NB4 (cell line): ENCODE measurements at regions not wholly inside any gene's neighbourhood (a gene's known extent, or its start where the extent isn't known, plus 50 kb on each side); places are given as distances from the start of the nearest gene placed in this dataset.

ENCODE experiments used
- DNase-seq: peaks from one replicate; pipeline ENCODE4 v3.0.0; 2010; ENCODE audit warnings: low read depth
- H3K4me3 ChIP-seq: one replicate; pipeline ENCODE4 v1.5.1; 2011; ENCODE audit warnings: mild to moderate bottlenecking, low read depth, low read length, moderate library complexity
- CTCF ChIP-seq: IDR thresholded peaks from one replicate; pipeline ENCODE4 v1.5.1; 2012; ENCODE audit warnings: low read depth, low read length
- MAX ChIP-seq: IDR thresholded peaks from 2 replicates; pipeline ENCODE4 v1.6.1; 2011; ENCODE audit warnings: low read depth, low read length
- MYC ChIP-seq: IDR thresholded peaks from 2 replicates; pipeline ENCODE4 v1.6.1; 2011; ENCODE audit warnings: low read depth, low read length
- POLR2A ChIP-seq: IDR thresholded peaks from 2 replicates; pipeline ENCODE4 v1.6.1; 2011; ENCODE audit warnings: mild to moderate bottlenecking; ENCODE audit not compliant: insufficient read length; ENCODE audit errors: extremely low read depth

- TF ChIP-seq MAX (no peak), CTCF (no peak), POLR2A (no peak), MYC (no peak)
- no peak for DNase-seq
- H3K4me3 ChIP-seq = no peak overlapping the region
Measured at GRCh38 chr7:109073543-109073942, 503.9 kb downstream of the DNAJB9 start.

GRCh38 chr7:109076396-109076972 lies 506.8 kb downstream of the DNAJB9 start:
- no peak overlapping the region for H3K4me3 ChIP-seq
- TF ChIP-seq MAX = no peak
- no peak for TF ChIP-seq MYC
- TF ChIP-seq CTCF = no peak
- TF ChIP-seq POLR2A = no peak
- no peak for DNase-seq

- DNase-seq = no peak
- H3K4me3 ChIP-seq = no peak overlapping the region
- TF ChIP-seq MAX = no peak
- TF ChIP-seq CTCF = no peak
- TF ChIP-seq MYC = no peak
- TF ChIP-seq POLR2A = no peak
Measured at GRCh38 chr7:109091042-109091441, 521.4 kb downstream of the DNAJB9 start.

GRCh38 chr7:109092268-109092667 lies 522.6 kb downstream of the DNAJB9 start:
- no peak for TF ChIP-seq MAX
- TF ChIP-seq CTCF = peak; percentile 17
- no peak overlapping the region for H3K4me3 ChIP-seq
- DNase-seq = peak; percentile 8

- TF ChIP-seq CTCF (no peak), POLR2A (no peak), MYC (no peak), MAX (no peak)
- no peak overlapping the region for H3K4me3 ChIP-seq
- DNase-seq = no peak
Measured at GRCh38 chr7:109101332-109101731, 531.7 kb downstream of the DNAJB9 start.

GRCh38 chr7:109109558-109109957 lies 539.9 kb downstream of the DNAJB9 start:
- no peak for DNase-seq
- no peak overlapping the region for H3K4me3 ChIP-seq
- TF ChIP-seq CTCF = no peak
- TF ChIP-seq MYC = no peak
- TF ChIP-seq POLR2A = no peak
- TF ChIP-seq MAX = no peak
